CD4-positive, alpha-beta T cell (primary cell): ENCODE measurements at regions not wholly inside any gene's neighbourhood (a gene's known extent, or its start where the extent isn't known, plus 50 kb on each side); places are given as distances from the start of the nearest gene placed in this dataset.

Experiments used
- ATAC-seq: fragments of 200-7000 bp; cut with Tn5 transposase; one replicate; pipeline ENCODE4 v1.10.0; 2022; ENCODE audit warnings: mild to moderate bottlenecking; ENCODE audit not compliant: poor library complexity
- CTCF ChIA-PET: fragments of 350-600 bp; sonication (Branson Sonifier 250); formaldehyde crosslinking; loops from one replicate; lab custom pipeline; 2021; ENCODE audit warnings: antibody characterized with exemption, inconsistent platforms; lab: Charles Lee
- POLR2A ChIA-PET: fragments of 350-600 bp; sonication (Branson Sonifier 250); formaldehyde crosslinking; loops from one replicate; lab custom pipeline; 2021; ENCODE audit warnings: antibody characterized with exemption, inconsistent platforms; lab: Charles Lee
- DNase-seq, 14 experiments: peaks; one replicate each; pipeline ENCODE4 v3.0.0-alpha.2; 2013 to 2020; ENCODE audit warnings: mixed read lengths in 2 of 14
- H3K27ac ChIP-seq, 2 donors: one replicate each; pipeline versions ENCODE4 v1.5.1 to v1.7.0; 2013; ENCODE audit warnings: low read length in 2 of 2, low read depth in 1 of 2, mild to moderate bottlenecking in 1 of 2
- H3K27me3 ChIP-seq, 2 experiments: 1 replicate in 1 of 2; 2 replicates in 1 of 2; pipeline versions ENCODE4 v1.6.1 to v1.7.0; 2013; ENCODE audit warnings: low read length in 2 of 2, control low read depth in 1 of 2, mild to moderate bottlenecking in 1 of 2, moderate library complexity in 1 of 2; ENCODE audit not compliant: insufficient read depth in 2 of 2, control insufficient read depth in 1 of 2
- H3K36me3 ChIP-seq: one replicate; pipeline ENCODE4 v1.6.1; 2013; ENCODE audit warnings: low read length, control low read depth; ENCODE audit not compliant: insufficient read depth
- H3K4me1 ChIP-seq: one replicate; pipeline ENCODE4 v1.6.1; 2013; ENCODE audit warnings: low read length, control low read depth; ENCODE audit not compliant: insufficient read depth
- H3K4me3 ChIP-seq: one replicate; pipeline ENCODE4 v1.5.1; 2013; ENCODE audit warnings: mild to moderate bottlenecking, low read length, moderate library complexity
- H3K9me3 ChIP-seq, 2 experiments: 1 replicate in 1 of 2; 2 replicates in 1 of 2; pipeline versions ENCODE4 v1.6.1 to v1.7.0; 2013; ENCODE audit warnings: low read length in 2 of 2, mild to moderate bottlenecking in 2 of 2, control low read depth in 1 of 2, moderate library complexity in 1 of 2; ENCODE audit not compliant: control insufficient read depth in 1 of 2, insufficient read depth in 1 of 2
- H3K27ac Mint-ChIP-seq: one replicate; pipeline ENCODE4 v1.8.0; 2020; ENCODE audit warnings: mixed read lengths
- H3K27me3 Mint-ChIP-seq: one replicate; pipeline ENCODE4 v1.8.0; 2021; ENCODE audit warnings: mixed read lengths
- H3K36me3 Mint-ChIP-seq: one replicate; pipeline ENCODE4 v1.8.0; 2021; ENCODE audit warnings: low read depth, mixed read lengths
- H3K4me1 Mint-ChIP-seq: one replicate; pipeline ENCODE4 v1.8.0; 2021; ENCODE audit warnings: low read depth, mixed read lengths
- H3K4me3 Mint-ChIP-seq: one replicate; pipeline ENCODE4 v1.8.0; 2020; ENCODE audit warnings: mild to moderate bottlenecking, mixed read lengths
- H3K9me3 Mint-ChIP-seq: one replicate; pipeline ENCODE4 v1.8.0; 2020; ENCODE audit warnings: mixed read lengths
- CTCF ChIP-seq: fragments of 200-600 bp; IDR thresholded peaks from one replicate; pipeline ENCODE4 v1.8.0; 2022; ENCODE audit warnings: antibody characterized with exemption, mild to moderate bottlenecking
- intact Hi-C, 2 experiments: fragments of 100-400 bp; cut with DNase I in 1 of 2; cut with micrococcal nuclease in 1 of 2; formaldehyde crosslinking; loops; one replicate each; pipeline versions ENCODE4 v1.15.1 to v1.9.0; 2023 to 2025; cut with DNase I, micrococcal nuclease

GRCh38 chr5:143642791-143643190 is 169.2 kb upstream of the HMHB1 start:
- CTCF ChIA-PET: interaction anchor here (0.7 kb wide), 1 partner anchor 49 kb away, joined by 3 read pairs; no protein-coding TSS in a partner anchor
- no peaks in the 10 kb centered on the region for H3K9me3 Mint-ChIP-seq
- H3K9me3 ChIP-seq: no peaks in the 10 kb centered on the region
- no peak for TF ChIP-seq CTCF
- H3K4me3 ChIP-seq: no peak overlapping the region
- no peaks in the 10 kb centered on the region for H3K27me3 Mint-ChIP-seq
- H3K27me3 ChIP-seq: no peaks in the 10 kb centered on the region
- no peaks in the 10 kb centered on the region for H3K4me1 Mint-ChIP-seq
- ATAC-seq (no peak), DNase-seq (no peak)
- no peaks in the 10 kb centered on the region for H3K36me3 ChIP-seq
- H3K4me1 ChIP-seq: no peaks in the 10 kb centered on the region
- H3K4me3 Mint-ChIP-seq: no peak overlapping the region
- intact Hi-C loops: no loop called here
- H3K36me3 Mint-ChIP-seq: no peaks in the 10 kb centered on the region
- no peak overlapping the region for H3K27ac ChIP-seq
- POLR2A ChIA-PET: no interaction called here
- no peak overlapping the region for H3K27ac Mint-ChIP-seq

GRCh38 chr5:143641549-143642355 is 170.2 kb upstream of the HMHB1 start:
- no peaks in the 10 kb centered on the region for H3K4me1 Mint-ChIP-seq
- no peaks in the 10 kb centered on the region for H3K27me3 Mint-ChIP-seq
- H3K27ac Mint-ChIP-seq: no peak overlapping the region
- H3K9me3 Mint-ChIP-seq: no peaks in the 10 kb centered on the region
- intact Hi-C loops: no loop called here
- no peak overlapping the region for H3K4me3 ChIP-seq
- H3K4me1 ChIP-seq: no peaks in the 10 kb centered on the region
- ATAC-seq (no peak), DNase-seq (no peak)
- H3K27ac ChIP-seq: no peak overlapping the region
- ChIA-PET CTCF (interaction anchor here (0.7 kb wide), 1 partner anchor 48 kb away, joined by 3 read pairs; no protein-coding TSS in a partner anchor), POLR2A (no interaction called here)
- no peaks in the 10 kb centered on the region for H3K36me3 Mint-ChIP-seq
- H3K9me3 ChIP-seq: no peaks in the 10 kb centered on the region
- H3K4me3 Mint-ChIP-seq: no peak overlapping the region
- no peaks in the 10 kb centered on the region for H3K27me3 ChIP-seq
- TF ChIP-seq CTCF: no peak
- H3K36me3 ChIP-seq: no peaks in the 10 kb centered on the region

- H3K36me3 ChIP-seq: no peaks in the 10 kb centered on the region
- no peak for TF ChIP-seq CTCF
- DNase-seq (no peak), ATAC-seq (no peak)
- no peaks in the 10 kb centered on the region for H3K4me1 Mint-ChIP-seq
- H3K27ac ChIP-seq: no peak overlapping the region
- no peak overlapping the region for H3K27ac Mint-ChIP-seq
- H3K9me3 ChIP-seq: no peaks in the 10 kb centered on the region
- H3K9me3 Mint-ChIP-seq: no peaks in the 10 kb centered on the region
- H3K36me3 Mint-ChIP-seq: no peaks in the 10 kb centered on the region
- no peak overlapping the region for H3K4me3 Mint-ChIP-seq
- no peaks in the 10 kb centered on the region for H3K27me3 Mint-ChIP-seq
- no peaks in the 10 kb centered on the region for H3K27me3 ChIP-seq
- H3K4me3 ChIP-seq: no peak overlapping the region
- intact Hi-C loops: no loop called here
- ChIA-PET POLR2A (no interaction called here), CTCF (no interaction called here)
- H3K4me1 ChIP-seq: no peaks in the 10 kb centered on the region
These were observed 173.3 kb upstream of the HMHB1 start for GRCh38 chr5:143638654-143639053.
